GM23338 (cell line): ENCODE measurements at regions not wholly inside any gene's neighbourhood (a gene's known extent, or its start where the extent isn't known, plus 50 kb on each side); places are given as distances from the start of the nearest gene placed in this dataset.

Source experiments
- ATAC-seq: fragments of 200-7000 bp; cut with Tn5 transposase; 3 replicates; pipeline ENCODE4 v1.9.1; 2020
- DNase-seq: peaks from one replicate; pipeline ENCODE4 v3.0.0-alpha.2; 2015; ENCODE audit warnings: low spot score
- H2AFZ ChIP-seq: fragments of 200-600 bp; sonication (generic); 2 replicates; pipeline ENCODE4 v1.8.0; 2016; ENCODE audit warnings: antibody characterized with exemption, mild to moderate bottlenecking, moderate library complexity
- H3F3A ChIP-seq: fragments of 200-600 bp; sonication (generic); replicated peaks from 2 replicates; pipeline ENCODE4 v1.8.0; 2017; ENCODE audit warnings: antibody characterized with exemption, mixed run types, low read depth
- H3K27ac ChIP-seq: fragments of 200-600 bp; sonication (generic); 2 replicates; pipeline ENCODE4 v1.6.1; 2016; ENCODE audit warnings: low read depth
- H3K27me3 ChIP-seq: fragments of 200-600 bp; sonication (generic); 2 replicates; pipeline ENCODE4 v1.8.0; 2016; ENCODE audit warnings: mild to moderate bottlenecking, mixed run types, moderate library complexity; ENCODE audit not compliant: insufficient read depth
- H3K36me3 ChIP-seq: fragments of 200-600 bp; sonication (generic); 2 replicates; pipeline ENCODE4 v1.8.0; 2016; ENCODE audit warnings: mild to moderate bottlenecking; ENCODE audit not compliant: insufficient read depth
- H3K4me1 ChIP-seq: fragments of 200-600 bp; sonication (generic); 2 replicates; pipeline ENCODE4 v1.8.0; 2016; ENCODE audit warnings: mild to moderate bottlenecking, moderate library complexity; ENCODE audit not compliant: insufficient read depth
- H3K4me2 ChIP-seq: fragments of 200-600 bp; sonication (generic); 2 replicates; pipeline ENCODE4 v1.7.1; 2017; ENCODE audit warnings: mixed run types
- H3K4me3 ChIP-seq: fragments of 200-600 bp; sonication (generic); 2 replicates; pipeline ENCODE4 v1.6.1; 2016; ENCODE audit warnings: mixed run types
- H3K79me2 ChIP-seq: fragments of 200-600 bp; sonication (generic); replicated peaks from 2 replicates; pipeline ENCODE4 v1.8.0; 2017; ENCODE audit warnings: mild to moderate bottlenecking; ENCODE audit not compliant: insufficient read depth
- H3K9me2 ChIP-seq: fragments of 200-600 bp; sonication (generic); 2 replicates; pipeline ENCODE4 v1.8.0; 2017; ENCODE audit not compliant: insufficient read depth
- H4K20me1 ChIP-seq: fragments of 200-600 bp; sonication (generic); replicated peaks from 2 replicates; pipeline ENCODE4 v1.8.0; 2017; ENCODE audit warnings: mild to moderate bottlenecking; ENCODE audit not compliant: insufficient read depth
- H3K27ac Mint-ChIP-seq: 2 replicates; pipeline ENCODE4 v1.8.0; 2020; ENCODE audit warnings: inconsistent platforms, mild to moderate bottlenecking, moderate library complexity, mixed read lengths
- H3K27me3 Mint-ChIP-seq: 3 replicates; pipeline ENCODE4 v1.8.0; 2022; ENCODE audit warnings: low read depth, mild to moderate bottlenecking, moderate library complexity, mixed read lengths, inconsistent platforms; ENCODE audit not compliant: insufficient read depth, poor library complexity
- H3K36me3 Mint-ChIP-seq: 3 replicates; pipeline ENCODE4 v1.8.0; 2021; ENCODE audit warnings: low read depth, mild to moderate bottlenecking, inconsistent platforms, moderate library complexity, mixed read lengths
- H3K4me1 Mint-ChIP-seq: 3 replicates; pipeline ENCODE4 v1.8.0; 2020; ENCODE audit warnings: mild to moderate bottlenecking, inconsistent platforms, mixed read lengths
- H3K4me3 Mint-ChIP-seq: 3 replicates; pipeline ENCODE4 v1.8.0; 2021; ENCODE audit warnings: moderate library complexity, mild to moderate bottlenecking, inconsistent platforms, mixed read lengths
- H3K9me3 Mint-ChIP-seq: 3 replicates; pipeline ENCODE4 v1.8.0; 2020; ENCODE audit warnings: moderate library complexity, mild to moderate bottlenecking, inconsistent platforms, mixed read lengths
- CTCF ChIP-seq, 2 experiments: fragments of 200-600 bp in 1 of 2; sonication (generic) in 1 of 2; conservative IDR thresholded peaks; 2 replicates each; pipeline versions ENCODE4 v1.5.1 to v1.6.1; 2016 to 2017; ENCODE audit warnings: antibody characterized with exemption in 2 of 2, low read depth in 2 of 2, mild to moderate bottlenecking in 2 of 2, moderate library complexity in 1 of 2
- EZH2 ChIP-seq: fragments of 200-600 bp; sonication (generic); IDR thresholded peaks from one replicate; pipeline ENCODE4 v1.8.0; 2017; ENCODE audit warnings: antibody characterized with exemption, mild to moderate bottlenecking, low read depth; ENCODE audit not compliant: unreplicated experiment
- EZH2phosphoT487 ChIP-seq: fragments of 200-600 bp; sonication (generic); IDR thresholded peaks from one replicate; pipeline ENCODE4 v1.8.1; 2018; ENCODE audit warnings: antibody characterized with exemption; ENCODE audit not compliant: unreplicated experiment
- STAT1 ChIP-seq: IDR thresholded peaks from one replicate; pipeline ENCODE4 v1.6.1; 2016; ENCODE audit warnings: antibody characterized with exemption; ENCODE audit not compliant: unreplicated experiment
- ZNF331 ChIP-seq: fragments of 250-450 bp; sonication (Bioruptor Pico); IDR thresholded peaks from 2 replicates; pipeline ENCODE4 v1.5.0; 2020; ENCODE audit warnings: low read depth, mild to moderate bottlenecking, moderate library complexity
- ZNF462 ChIP-seq: fragments of 250-450 bp; sonication (Bioruptor Pico); IDR thresholded peaks from 2 replicates; pipeline ENCODE4 v1.5.0; 2020; ENCODE audit warnings: mild to moderate bottlenecking, moderate library complexity

- TF ChIP-seq ZNF462 (CRISPR knock-in tag): no peak
These were observed 441.7 kb upstream of the SOX11 start (continued) for GRCh38 chr2:5250482-5250881.

- Histone ChIP-seq H4K20me1 (no peaks in the 10 kb centered on the region), H3K27me3 (no peaks in the 10 kb centered on the region), H3F3A (no peaks in the 10 kb centered on the region), H3K27ac (no peak overlapping the region), H3K4me2 (no peak overlapping the region), H3K36me3 (no peaks in the 10 kb centered on the region), H2AFZ (no peak overlapping the region), H3K9me2 (no peaks in the 10 kb centered on the region), H3K4me1 (no peaks in the 10 kb centered on the region; the same call in 1 of the 2 replicates), H3K4me3 (no peak overlapping the region), H3K79me2 (no peaks in the 10 kb centered on the region)
- Mint-ChIP-seq H3K4me3 (no peak overlapping the region), H3K9me3 (peaks cover 95% of the 10 kb centered on the region), H3K27me3 (peaks cover 5% of the 10 kb centered on the region), H3K27ac (no peak overlapping the region), H3K36me3 (peaks cover 16% of the 10 kb centered on the region; the same call in 2 of the 3 replicates), H3K4me1 (peaks cover 4% of the 10 kb centered on the region)
- ATAC-seq: no peak
- no peak for TF ChIP-seq CTCF (conservative IDR thresholded peaks at IDR 0.05; ENCODE audit: low read depth in 2 of 2)
- TF ChIP-seq ZNF331 (CRISPR knock-in tag): no peak
- no peak for TF ChIP-seq STAT1
- TF ChIP-seq EZH2: no peak
- TF ChIP-seq EZH2phosphoT487: no peak
- no peak for DNase-seq
These were observed 438.9 kb upstream of the SOX11 start for GRCh38 chr2:5253263-5253662.
